Activated CD4-positive, alpha-beta memory T cell treated with anti-CD3 and anti-CD28 coated beads for 36 hours (primary cell): ENCODE measurements at regions not wholly inside any gene's neighbourhood (a gene's known extent, or its start where the extent isn't known, plus 50 kb on each side); places are given as distances from the start of the nearest gene placed in this dataset.
"Not testable (repeated sequence)": the region's sequence is repeated elsewhere in the genome, so short reads cannot be mapped to it uniquely, and the experiment has no call there.

Experiments used
- CTCF ChIA-PET: fragments of 350-600 bp; sonication (Branson Sonifier 250); formaldehyde crosslinking; loops from one replicate; lab custom pipeline; 2021; ENCODE audit warnings: antibody characterized with exemption, inconsistent platforms; lab: Charles Lee
- POLR2A ChIA-PET: fragments of 350-600 bp; sonication (Branson Sonifier 250); formaldehyde crosslinking; loops from one replicate; lab custom pipeline; 2021; ENCODE audit warnings: antibody characterized with exemption; lab: Charles Lee
- DNase-seq: peaks from one replicate; pipeline ENCODE4 v3.0.0-alpha.2; 2020
- H3K27ac Mint-ChIP-seq: one replicate; pipeline ENCODE4 v1.8.0; 2021; ENCODE audit warnings: mixed read lengths
- H3K27me3 Mint-ChIP-seq: one replicate; pipeline ENCODE4 v1.8.0; 2021; ENCODE audit warnings: mixed read lengths
- H3K36me3 Mint-ChIP-seq: one replicate; pipeline ENCODE4 v1.8.0; 2021; ENCODE audit warnings: mixed read lengths
- H3K4me1 Mint-ChIP-seq: one replicate; pipeline ENCODE4 v1.8.0; 2021; ENCODE audit warnings: low read depth, mixed read lengths
- H3K4me3 Mint-ChIP-seq: one replicate; pipeline ENCODE4 v1.8.0; 2021; ENCODE audit warnings: mild to moderate bottlenecking, mixed read lengths
- H3K9me3 Mint-ChIP-seq: one replicate; pipeline ENCODE4 v1.8.0; 2021; ENCODE audit warnings: mixed read lengths
- intact Hi-C: fragments of 100-400 bp; cut with micrococcal nuclease; formaldehyde crosslinking; loops from one replicate; pipeline ENCODE4 v1.15.1; 2023

DNA sequence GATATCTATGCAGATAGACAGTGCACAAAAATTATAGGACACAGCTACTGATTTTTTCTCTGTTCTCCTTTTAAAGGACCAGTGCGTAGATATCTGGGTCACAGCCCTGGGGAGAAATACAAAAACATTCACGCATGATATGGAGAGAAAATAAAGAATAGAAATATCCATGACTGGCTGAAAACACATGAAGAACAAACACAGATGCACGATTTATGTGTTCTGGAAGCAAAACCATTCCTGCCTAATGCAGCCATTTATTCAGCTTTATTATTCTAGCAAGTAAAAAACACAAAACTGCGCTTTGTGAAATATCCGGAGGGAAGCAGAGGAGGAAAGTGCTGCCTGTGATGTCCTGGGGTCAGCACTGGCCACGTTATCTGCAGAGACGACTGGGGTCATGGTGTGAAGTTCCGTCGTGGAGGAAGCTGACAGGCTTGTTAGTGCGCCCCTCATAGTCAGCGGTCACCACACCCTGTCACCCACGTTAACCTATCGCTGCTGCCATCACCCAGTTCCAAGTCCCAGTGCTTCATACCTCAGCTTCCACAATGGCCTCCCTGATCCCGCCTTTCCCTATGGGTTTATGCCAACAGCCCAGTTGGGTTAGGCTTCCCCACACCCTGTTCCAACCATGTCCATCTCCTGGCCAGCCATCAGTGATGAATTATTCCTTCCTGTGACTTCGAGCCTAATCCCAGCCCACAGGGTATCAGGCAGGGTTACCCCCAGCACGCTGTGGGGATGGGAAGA is 86.6 kb upstream of the RPS6KA2 start:
- H3K4me3 Mint-ChIP-seq, result no peak overlapping the region
- POLR2A ChIA-PET, result no interaction called here

DNA sequence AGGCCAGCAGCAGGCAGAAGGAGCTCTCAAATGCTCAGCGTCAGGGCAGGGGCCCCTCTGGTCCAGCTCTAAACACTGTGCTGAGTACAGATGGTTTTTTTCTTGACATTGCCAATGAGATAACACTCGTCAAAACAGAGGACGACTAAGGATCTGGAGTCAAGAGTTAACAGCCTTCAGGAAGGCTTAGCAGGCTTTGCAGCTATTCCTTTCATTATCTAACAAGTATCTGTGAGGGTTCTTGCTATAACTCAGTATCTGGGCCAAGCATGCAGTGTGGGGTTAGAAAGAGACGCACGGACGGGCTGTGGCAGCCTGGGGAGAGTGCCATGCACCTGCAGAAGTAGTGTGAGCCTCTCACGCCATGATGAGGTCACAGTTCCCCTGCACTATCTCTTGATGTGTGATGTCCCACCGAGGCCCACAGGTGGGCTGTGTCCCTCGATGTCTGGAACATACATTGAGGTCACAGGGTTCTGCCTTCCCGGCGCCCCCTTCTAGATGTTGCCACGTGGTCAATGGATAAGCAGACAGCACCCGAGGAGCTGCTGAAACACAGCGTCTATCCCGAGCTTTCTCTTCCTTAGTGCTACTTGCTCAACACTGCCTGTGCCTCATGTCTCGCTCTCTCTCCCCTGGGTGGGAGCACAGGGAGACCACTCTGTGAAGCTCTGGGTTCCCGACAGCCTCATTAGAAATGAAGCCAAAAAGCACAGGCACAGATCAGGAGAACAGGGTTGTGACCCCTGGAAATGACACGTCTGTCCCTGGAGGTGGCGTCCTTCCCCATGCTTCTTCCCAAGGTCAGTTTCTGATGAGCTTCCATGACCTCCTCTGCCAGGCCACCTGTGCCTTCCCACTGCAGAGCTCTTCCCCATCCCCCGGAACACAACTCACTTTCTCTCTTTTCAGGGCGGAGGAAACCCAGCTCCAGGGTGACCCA is 85.5 kb upstream of the RPS6KA2 start:
- CTCF ChIA-PET, result no interaction called here
- POLR2A ChIA-PET, result no interaction called here
- H3K27ac Mint-ChIP-seq, result no peak overlapping the region
- H3K36me3 Mint-ChIP-seq, result no peaks in the 10 kb centered on the region
- H3K4me3 Mint-ChIP-seq, result no peak overlapping the region
- DNase-seq, result no peak
- intact Hi-C loops, result no loop called here
- H3K9me3 Mint-ChIP-seq, result peaks cover 8% of the 10 kb centered on the region
- no peaks in the 10 kb centered on the region for H3K27me3 Mint-ChIP-seq
- no peaks in the 10 kb centered on the region for H3K4me1 Mint-ChIP-seq

More for the DNA sequence above, 86.6 kb upstream of the RPS6KA2 start:
- H3K4me1 Mint-ChIP-seq, result no peaks in the 10 kb centered on the region
- H3K36me3 Mint-ChIP-seq, result no peaks in the 10 kb centered on the region
- CTCF ChIA-PET, result interaction anchor here (0.6 kb wide), 1 partner anchor 541 kb away, joined by 3 read pairs; no protein-coding TSS in a partner anchor
- H3K27me3 Mint-ChIP-seq, result no peaks in the 10 kb centered on the region
- H3K9me3 Mint-ChIP-seq, result peaks cover 8% of the 10 kb centered on the region
- H3K27ac Mint-ChIP-seq, result no peak overlapping the region
- intact Hi-C loops, result no loop called here
- DNase-seq, result no peak

GRCh38 chr6:166710084-166710483 is 83.0 kb upstream of the RPS6KA2 start:
- ChIA-PET POLR2A (no interaction called here), CTCF (no interaction called here)
- no peak for DNase-seq
- no peaks in the 10 kb centered on the region for H3K36me3 Mint-ChIP-seq
- no peaks in the 10 kb centered on the region for H3K27me3 Mint-ChIP-seq
- intact Hi-C loops, result no loop called here
- no peaks in the 10 kb centered on the region for H3K4me1 Mint-ChIP-seq
- H3K4me3 Mint-ChIP-seq, result no peak overlapping the region
- no peak overlapping the region for H3K27ac Mint-ChIP-seq
- H3K9me3 Mint-ChIP-seq, result peaks cover 8% of the 10 kb centered on the region

DNA sequence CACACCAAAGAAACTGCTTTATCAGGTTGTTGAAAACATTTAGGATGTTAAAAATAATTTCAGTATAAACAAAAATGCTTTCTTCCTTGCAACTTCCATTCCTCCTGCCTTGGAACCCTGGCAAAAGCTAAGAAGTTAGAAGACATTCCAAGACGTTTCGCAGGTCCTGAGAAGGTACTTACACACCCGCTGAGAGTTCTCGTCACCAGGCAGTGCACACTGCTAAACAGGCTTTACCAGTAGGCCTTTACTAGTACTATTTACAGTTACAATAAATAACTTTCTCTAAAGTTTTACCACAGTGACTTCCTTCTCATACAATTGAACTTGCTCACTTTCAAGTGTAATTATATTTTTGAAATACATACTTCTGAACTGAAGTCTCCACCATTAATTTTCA is 81.4 kb upstream of the RPS6KA2 start:
- CTCF ChIA-PET, result no interaction called here
- Mint-ChIP-seq H3K27me3 (no peaks in the 10 kb centered on the region), H3K4me1 (no peaks in the 10 kb centered on the region), H3K9me3 (peaks cover 8% of the 10 kb centered on the region), H3K4me3 (no peak overlapping the region), H3K36me3 (no peaks in the 10 kb centered on the region), H3K27ac (no peak overlapping the region)
- DNase-seq, result no peak
- POLR2A ChIA-PET, result no interaction called here
- intact Hi-C loops, result no loop called here

GRCh38 chr6:166707045-166707444 is 80.0 kb upstream of the RPS6KA2 start:
- DNase-seq, result peak; percentile 51
- ChIA-PET POLR2A (no interaction called here), CTCF (no interaction called here)
- no peak overlapping the region for H3K27ac Mint-ChIP-seq
- no peaks in the 10 kb centered on the region for H3K27me3 Mint-ChIP-seq
- H3K9me3 Mint-ChIP-seq, result peaks cover 8% of the 10 kb centered on the region
- no peaks in the 10 kb centered on the region for H3K36me3 Mint-ChIP-seq
- H3K4me1 Mint-ChIP-seq, result no peaks in the 10 kb centered on the region
- no peak overlapping the region for H3K4me3 Mint-ChIP-seq
- intact Hi-C loops, result no loop called here

DNA sequence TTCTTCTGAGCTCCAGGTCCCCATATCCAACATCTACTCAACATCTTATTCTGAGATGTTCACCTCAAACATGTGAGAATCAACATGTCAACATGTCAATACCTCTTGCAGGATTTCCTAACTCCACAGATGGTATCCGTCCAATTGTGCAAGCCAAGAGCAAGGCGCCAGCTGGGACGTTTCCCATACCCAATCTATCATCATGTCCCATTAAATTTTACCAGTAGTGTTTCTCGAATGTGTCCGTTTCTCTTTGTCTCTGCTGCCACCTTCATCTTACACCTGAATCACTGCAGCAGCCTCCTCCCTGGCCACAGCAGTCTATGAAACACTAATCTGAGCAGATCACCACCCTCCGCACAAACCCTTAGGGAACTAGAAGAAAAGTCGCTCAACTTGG is 78.0 kb upstream of the RPS6KA2 start:
- H3K9me3 Mint-ChIP-seq, result no peaks in the 10 kb centered on the region
- H3K36me3 Mint-ChIP-seq, result no peaks in the 10 kb centered on the region
- intact Hi-C loops, result no loop called here
- DNase-seq, result no peak
- no peaks in the 10 kb centered on the region for H3K4me1 Mint-ChIP-seq
- ChIA-PET POLR2A (no interaction called here), CTCF (no interaction called here)
- H3K27me3 Mint-ChIP-seq, result no peaks in the 10 kb centered on the region
- no peak overlapping the region for H3K4me3 Mint-ChIP-seq
- H3K27ac Mint-ChIP-seq, result no peak overlapping the region

- no peak overlapping the region for H3K27ac Mint-ChIP-seq
- intact Hi-C loops, result no loop called here
- ChIA-PET POLR2A (no interaction called here), CTCF (no interaction called here)
- H3K27me3 Mint-ChIP-seq, result no peaks in the 10 kb centered on the region
- no peaks in the 10 kb centered on the region for H3K4me1 Mint-ChIP-seq
- no peak for DNase-seq
- no peak overlapping the region for H3K4me3 Mint-ChIP-seq
- H3K9me3 Mint-ChIP-seq, result no peaks in the 10 kb centered on the region
- H3K36me3 Mint-ChIP-seq, result no peaks in the 10 kb centered on the region
These were observed 77.1 kb upstream of the RPS6KA2 start for GRCh38 chr6:166704171-166704570.

DNA sequence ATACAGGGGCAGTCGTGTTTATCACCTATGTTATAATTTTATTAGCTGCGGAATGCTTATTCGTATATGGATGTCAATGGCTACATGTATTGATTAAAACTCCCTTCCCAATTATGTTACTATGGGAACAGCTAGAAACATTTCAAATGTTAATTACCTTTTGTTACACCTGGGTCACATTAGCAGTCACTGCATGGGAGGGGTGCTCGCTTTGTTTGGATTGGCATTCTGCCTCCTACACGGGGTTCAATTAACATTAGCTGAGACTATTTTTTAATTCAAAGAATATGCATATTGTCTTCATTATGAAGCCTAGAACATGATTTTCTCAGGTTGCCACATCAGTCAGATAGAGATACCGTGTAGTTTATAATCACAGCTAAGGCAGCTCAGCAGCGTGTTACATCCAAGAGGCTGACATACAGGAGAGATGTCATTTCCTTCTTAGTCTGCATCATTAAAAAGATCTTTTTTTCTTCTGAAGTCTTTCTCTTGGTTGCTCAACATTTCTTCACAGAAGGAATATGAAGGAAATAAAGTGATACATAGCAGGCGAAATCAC is 76.2 kb upstream of the RPS6KA2 start:
- Mint-ChIP-seq H3K27me3 (no peaks in the 10 kb centered on the region), H3K4me1 (no peaks in the 10 kb centered on the region), H3K9me3 (no peaks in the 10 kb centered on the region), H3K4me3 (no peak overlapping the region), H3K27ac (no peak overlapping the region), H3K36me3 (no peaks in the 10 kb centered on the region)
- ChIA-PET CTCF (no interaction called here), POLR2A (no interaction called here)
- DNase-seq, result no peak
- intact Hi-C loops, result no loop called here

DNA sequence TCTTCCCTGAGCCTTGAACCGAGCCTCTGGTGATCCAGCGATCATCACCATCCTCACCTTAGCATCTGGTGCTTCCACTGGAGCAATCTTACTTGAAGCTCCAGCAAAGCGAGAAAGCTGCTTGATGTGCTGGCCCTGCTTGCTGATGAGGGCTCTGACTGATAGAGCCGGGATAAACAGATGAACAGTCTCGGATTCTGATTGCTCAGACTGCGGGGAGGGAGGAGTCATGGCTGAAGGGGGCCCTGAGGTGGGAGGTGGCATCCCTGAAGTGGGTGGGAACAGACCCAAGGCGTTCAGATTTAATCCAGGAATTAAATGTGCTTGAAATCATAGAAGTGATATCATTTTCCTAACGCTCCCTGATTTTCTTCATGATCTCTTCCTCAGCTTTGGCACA is 74.4 kb upstream of the RPS6KA2 start:
- H3K9me3 Mint-ChIP-seq, H3K27me3 Mint-ChIP-seq, H3K4me3 Mint-ChIP-seq, H3K36me3 Mint-ChIP-seq, H3K27ac Mint-ChIP-seq, DNase-seq, H3K4me1 Mint-ChIP-seq, CTCF ChIA-PET, POLR2A ChIA-PET, intact Hi-C loops: not testable (repeated sequence)

DNA sequence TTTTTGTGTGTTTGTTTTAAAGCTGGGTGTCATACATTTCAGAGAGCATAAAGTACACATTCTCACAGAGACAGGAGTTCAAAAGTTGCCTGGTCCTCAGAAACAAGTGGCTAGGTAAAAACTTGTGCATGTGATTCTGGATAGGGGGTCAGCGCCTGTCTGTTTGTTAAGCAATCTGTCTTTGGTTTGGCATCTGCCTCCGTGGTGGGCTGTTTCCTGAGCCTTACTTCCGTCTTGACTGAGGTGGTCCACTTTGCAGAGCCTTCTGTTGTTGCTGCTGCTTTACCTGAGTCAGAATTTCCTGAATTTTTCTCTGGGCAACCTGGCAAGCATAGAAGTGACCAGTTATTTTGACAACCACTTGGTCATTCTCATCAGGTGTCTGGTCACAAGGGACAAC is 73.8 kb upstream of the RPS6KA2 start:
- H3K36me3 Mint-ChIP-seq, H3K4me3 Mint-ChIP-seq, H3K27me3 Mint-ChIP-seq, H3K27ac Mint-ChIP-seq, DNase-seq, H3K4me1 Mint-ChIP-seq, POLR2A ChIA-PET, H3K9me3 Mint-ChIP-seq, intact Hi-C loops: not testable (repeated sequence)
- CTCF ChIA-PET, result interaction anchor here (0.6 kb wide), 1 partner anchor 56 kb away, joined by 3 read pairs; no protein-coding TSS in a partner anchor

DNA sequence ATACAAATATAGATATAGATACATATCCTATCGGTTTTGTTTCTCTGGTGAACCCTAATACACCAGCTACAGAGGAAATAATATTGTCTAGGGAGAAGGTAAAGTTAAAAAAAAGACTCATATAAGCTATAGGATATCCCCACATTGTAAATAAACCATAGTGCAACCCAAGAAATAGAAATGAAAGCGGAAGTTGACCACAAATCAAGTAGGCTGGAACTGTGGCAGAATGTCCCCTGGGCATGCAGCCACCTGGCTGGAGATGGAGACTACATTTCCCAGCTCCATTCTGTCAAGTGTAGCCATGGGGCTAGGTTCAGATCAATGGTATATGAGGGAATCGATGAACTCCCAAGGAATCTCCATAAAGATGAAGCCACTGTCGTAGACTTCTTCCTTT is 70.1 kb upstream of the RPS6KA2 start:
- ChIA-PET POLR2A (no interaction called here), CTCF (no interaction called here)
- Mint-ChIP-seq H3K36me3 (no peaks in the 10 kb centered on the region), H3K27ac (no peak overlapping the region), H3K4me1 (no peaks in the 10 kb centered on the region), H3K9me3 (no peaks in the 10 kb centered on the region), H3K27me3 (no peaks in the 10 kb centered on the region), H3K4me3 (no peak overlapping the region)
- intact Hi-C loops, result no loop called here
- DNase-seq, result no peak

- Mint-ChIP-seq H3K27ac (no peak overlapping the region), H3K4me3 (no peak overlapping the region), H3K9me3 (no peaks in the 10 kb centered on the region), H3K4me1 (no peaks in the 10 kb centered on the region), H3K27me3 (no peaks in the 10 kb centered on the region), H3K36me3 (no peaks in the 10 kb centered on the region)
- ChIA-PET POLR2A (no interaction called here), CTCF (no interaction called here)
- intact Hi-C loops, result no loop called here
- no peak for DNase-seq
These were observed 66.8 kb upstream of the RPS6KA2 start for GRCh38 chr6:166693880-166694279.
